ENCODE measurements at regions not wholly inside any gene's neighbourhood (a gene's known extent, or its start where the extent isn't known, plus 50 kb on each side); places are given as distances from the start of the nearest gene placed in this dataset.
"Not testable (repeated sequence)": the region's sequence is repeated elsewhere in the genome, so short reads cannot be mapped to it uniquely, and the experiment has no call there.

DNA sequence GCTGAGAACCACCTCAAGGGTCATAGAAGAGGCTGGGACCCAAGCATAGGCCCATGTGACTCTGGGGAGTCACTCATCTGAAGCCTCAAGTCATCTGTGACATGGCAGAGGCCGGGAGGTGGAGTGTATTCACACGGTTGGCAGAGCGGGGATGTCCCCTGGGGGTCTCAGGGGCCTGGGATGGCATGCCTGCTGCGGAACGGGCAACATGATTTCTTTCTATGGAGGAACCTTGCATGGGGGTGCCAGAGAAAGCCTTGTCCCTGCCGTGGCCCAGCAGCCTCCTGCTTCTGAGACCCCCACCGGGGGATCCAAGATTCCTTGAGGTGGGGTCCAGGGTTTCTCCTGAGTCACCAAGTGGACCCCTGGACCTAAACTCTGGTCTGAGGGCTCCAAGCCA lies 173.7 kb upstream of the TPTE start:
- not testable (repeated sequence) for TF ChIP-seq EZH2 (IDR thresholded peaks at IDR 0.05; ENCODE audit: insufficient read depth, low read length)
- TF ChIP-seq, protein P1, sequence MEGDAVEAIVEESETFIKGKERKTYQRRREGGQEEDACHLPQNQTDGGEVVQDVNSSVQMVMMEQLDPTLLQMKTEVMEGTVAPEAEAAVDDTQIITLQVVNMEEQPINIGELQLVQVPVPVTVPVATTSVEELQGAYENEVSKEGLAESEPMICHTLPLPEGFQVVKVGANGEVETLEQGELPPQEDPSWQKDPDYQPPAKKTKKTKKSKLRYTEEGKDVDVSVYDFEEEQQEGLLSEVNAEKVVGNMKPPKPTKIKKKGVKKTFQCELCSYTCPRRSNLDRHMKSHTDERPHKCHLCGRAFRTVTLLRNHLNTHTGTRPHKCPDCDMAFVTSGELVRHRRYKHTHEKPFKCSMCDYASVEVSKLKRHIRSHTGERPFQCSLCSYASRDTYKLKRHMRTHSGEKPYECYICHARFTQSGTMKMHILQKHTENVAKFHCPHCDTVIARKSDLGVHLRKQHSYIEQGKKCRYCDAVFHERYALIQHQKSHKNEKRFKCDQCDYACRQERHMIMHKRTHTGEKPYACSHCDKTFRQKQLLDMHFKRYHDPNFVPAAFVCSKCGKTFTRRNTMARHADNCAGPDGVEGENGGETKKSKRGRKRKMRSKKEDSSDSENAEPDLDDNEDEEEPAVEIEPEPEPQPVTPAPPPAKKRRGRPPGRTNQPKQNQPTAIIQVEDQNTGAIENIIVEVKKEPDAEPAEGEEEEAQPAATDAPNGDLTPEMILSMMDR (IDR thresholded peaks at IDR 0.05; ENCODE audit: insufficient read depth, low read depth, low read length) = not testable (repeated sequence)

Data from astrocyte (in vitro differentiated cells and primary cell).